Osteocyte (in vitro differentiated cells): ENCODE measurements at regions not wholly inside any gene's neighbourhood (a gene's known extent, or its start where the extent isn't known, plus 50 kb on each side); places are given as distances from the start of the nearest gene placed in this dataset.

Source experiments
- DNase-seq: peaks from one replicate; pipeline ENCODE4 v3.0.0; 2021; ENCODE audit warnings: mixed read lengths; ENCODE audit not compliant: unreplicated experiment; ENCODE audit errors: extremely low spot score
- H3K27ac Mint-ChIP-seq: one replicate; pipeline ENCODE4 v1.8.0; 2021; ENCODE audit warnings: mild to moderate bottlenecking, mixed read lengths; ENCODE audit not compliant: unreplicated experiment
- H3K27me3 Mint-ChIP-seq: one replicate; pipeline ENCODE4 v1.8.0; 2021; ENCODE audit warnings: mixed read lengths; ENCODE audit not compliant: unreplicated experiment
- H3K36me3 Mint-ChIP-seq: one replicate; pipeline ENCODE4 v1.8.0; 2021; ENCODE audit warnings: mixed read lengths; ENCODE audit not compliant: unreplicated experiment
- H3K4me1 Mint-ChIP-seq: one replicate; pipeline ENCODE4 v1.8.0; 2021; ENCODE audit warnings: mixed read lengths; ENCODE audit not compliant: unreplicated experiment
- H3K4me3 Mint-ChIP-seq: one replicate; pipeline ENCODE4 v1.8.0; 2021; ENCODE audit warnings: mild to moderate bottlenecking, moderate library complexity, mixed read lengths; ENCODE audit not compliant: unreplicated experiment
- H3K9me3 Mint-ChIP-seq: one replicate; pipeline ENCODE4 v1.8.0; 2021; ENCODE audit warnings: mixed read lengths; ENCODE audit not compliant: unreplicated experiment
- CTCF ChIP-seq: fragments of 200-600 bp; sonication (generic); IDR thresholded peaks from 2 replicates; pipeline ENCODE4 v1.5.0; 2021; ENCODE audit warnings: antibody characterized with exemption, mild to moderate bottlenecking, moderate library complexity

GRCh38 chr12:87529413-87529812 lies 499.8 kb downstream of the C12orf50 start:
- Mint-ChIP-seq H3K27ac (no peak overlapping the region), H3K9me3 (no peaks in the 10 kb centered on the region), H3K4me3 (no peak overlapping the region), H3K27me3 (peaks cover 13% of the 10 kb centered on the region), H3K36me3 (no peaks in the 10 kb centered on the region), H3K4me1 (no peaks in the 10 kb centered on the region)
- no peak for DNase-seq
- TF ChIP-seq CTCF: no peak

- Mint-ChIP-seq H3K4me3 (no peak overlapping the region), H3K36me3 (no peaks in the 10 kb centered on the region), H3K27me3 (no peaks in the 10 kb centered on the region), H3K27ac (no peak overlapping the region), H3K4me1 (no peaks in the 10 kb centered on the region), H3K9me3 (no peaks in the 10 kb centered on the region)
- no peak for DNase-seq
- no peak for TF ChIP-seq CTCF
These were observed 508.2 kb downstream of the C12orf50 start for GRCh38 chr12:87520968-87521367.

GRCh38 chr12:87518481-87518880 lies 510.7 kb downstream of the C12orf50 start:
- no peaks in the 10 kb centered on the region for H3K4me1 Mint-ChIP-seq

GRCh38 chr12:87518036-87518435 lies 511.2 kb downstream of the C12orf50 start:
- Mint-ChIP-seq H3K27me3 (no peaks in the 10 kb centered on the region), H3K36me3 (no peaks in the 10 kb centered on the region), H3K27ac (no peak overlapping the region), H3K4me1 (no peaks in the 10 kb centered on the region), H3K4me3 (no peak overlapping the region), H3K9me3 (no peaks in the 10 kb centered on the region)
- TF ChIP-seq CTCF: no peak
- no peak for DNase-seq

More at GRCh38 chr12:87518481-87518880, 510.7 kb downstream of the C12orf50 start:
- no peaks in the 10 kb centered on the region for H3K36me3 Mint-ChIP-seq
- no peaks in the 10 kb centered on the region for H3K9me3 Mint-ChIP-seq
- no peak for DNase-seq
- H3K27ac Mint-ChIP-seq: no peak overlapping the region
- H3K27me3 Mint-ChIP-seq: no peaks in the 10 kb centered on the region
- H3K4me3 Mint-ChIP-seq: no peak overlapping the region
- TF ChIP-seq CTCF: no peak

- Mint-ChIP-seq H3K27ac (no peak overlapping the region), H3K9me3 (no peaks in the 10 kb centered on the region), H3K27me3 (no peaks in the 10 kb centered on the region), H3K36me3 (no peaks in the 10 kb centered on the region), H3K4me1 (peaks cover 7% of the 10 kb centered on the region), H3K4me3 (no peak overlapping the region)
- DNase-seq: no peak
- TF ChIP-seq CTCF: no peak
These were observed 515.5 kb downstream of the C12orf50 start for GRCh38 chr12:87513536-87514280.
